OCI-LY1 (cell line): ENCODE measurements at regions not wholly inside any gene's neighbourhood (a gene's known extent, or its start where the extent isn't known, plus 50 kb on each side); places are given as distances from the start of the nearest gene placed in this dataset.

Source experiments
- CTCF ChIP-seq: fragments of 200-600 bp; sonication (generic), shearing (Covaris generic); IDR thresholded peaks from 2 replicates; pipeline ENCODE4 v1.5.1; 2017; ENCODE audit warnings: mild to moderate bottlenecking, antibody characterized with exemption, low read length, moderate library complexity, mixed read lengths
- EZH2 ChIP-seq: fragments of 200-600 bp; sonication (generic), shearing (Covaris generic); IDR thresholded peaks from 2 replicates; pipeline ENCODE4 v1.8.0; 2017; ENCODE audit warnings: borderline replicate concordance, mixed run types, mild to moderate bottlenecking, antibody characterized with exemption, low read length, moderate library complexity, mixed read lengths

GRCh38 chr5:60403343-60404006 lies 296.5 kb downstream of the DEPDC1B start:
- no peak for TF ChIP-seq CTCF
- TF ChIP-seq EZH2 = no peak
